ENCODE measurements at regions not wholly inside any gene's neighbourhood (a gene's known extent, or its start where the extent isn't known, plus 50 kb on each side); places are given as distances from the start of the nearest gene placed in this dataset.

DNA sequence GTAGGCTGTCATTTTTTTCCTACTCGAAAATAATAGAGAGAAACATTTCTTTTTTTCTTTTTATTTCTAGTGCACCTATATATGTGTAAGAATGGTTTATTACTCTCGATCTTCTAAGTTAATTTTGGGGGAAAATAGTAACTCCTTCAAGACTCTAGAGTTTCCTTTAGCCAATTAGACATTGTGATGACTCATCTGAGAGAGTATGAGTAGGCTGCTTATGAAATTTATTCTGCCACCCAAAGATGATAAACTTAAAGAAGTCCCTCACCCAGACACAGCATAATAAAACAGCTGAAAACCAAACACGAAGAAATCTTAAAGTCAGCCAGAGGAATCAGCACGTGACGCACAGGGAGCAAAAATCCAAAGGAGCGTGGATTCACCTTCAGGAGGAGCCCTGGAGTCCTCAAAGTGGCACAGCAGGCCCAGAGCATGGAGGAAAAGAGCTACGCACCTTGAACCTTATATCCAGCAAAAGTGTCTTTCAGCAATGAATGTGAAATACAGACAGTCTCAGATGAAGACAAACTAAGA is 81.9 kb downstream of the ERMARD start:
- H3K4me3 ChIP-seq (ENCODE audit: low read depth in 2 of 2, low read length in 1 of 2) = no peak overlapping the region
- H3K9me2 ChIP-seq = no peaks in the 10 kb centered on the region
- no peak overlapping the region for H3K9ac ChIP-seq
- no peaks in the 10 kb centered on the region for H3K36me3 ChIP-seq (replicated peaks in 1 of 2; ENCODE audit: control insufficient read depth in 1 of 2, insufficient read depth in 2 of 2, low read length in 1 of 2)
- no peak for DNase-seq
- H3K4me1 ChIP-seq (ENCODE audit: control insufficient read depth in 1 of 2, insufficient read depth in 2 of 2, low read depth in 1 of 2, low read length in 1 of 2) = peaks cover 3 to 9% of the 10 kb centered on the region in 2 experiments; a peak in 2 of 4 replicates
- no peaks in the 10 kb centered on the region for H3K9me3 ChIP-seq
- ChIA-PET POLR2A (no interaction called here), CTCF (interaction anchor here (3.8 to 6.0 kb wide), 3 partner anchors 44 to 697 kb away, joined by 40 to 110 read pairs (median 59); no protein-coding TSS in a partner anchor)
- H3K79me2 ChIP-seq (ENCODE audit: insufficient read depth) = no peaks in the 10 kb centered on the region
- H2AFZ ChIP-seq (ENCODE audit: low read depth) = no peak overlapping the region
- H3F3A ChIP-seq (replicated peaks; ENCODE audit: insufficient read depth) = no peaks in the 10 kb centered on the region
- H3K27ac ChIP-seq (ENCODE audit: low read depth in 2 of 2, low read length in 1 of 2) = no peak overlapping the region
- no peaks in the 10 kb centered on the region for H4K20me1 ChIP-seq (ENCODE audit: insufficient read depth)
- no peak for TF ChIP-seq YY1 (IDR thresholded peaks at IDR 0.05; ENCODE audit: low read depth)
- TF ChIP-seq, protein P1, sequence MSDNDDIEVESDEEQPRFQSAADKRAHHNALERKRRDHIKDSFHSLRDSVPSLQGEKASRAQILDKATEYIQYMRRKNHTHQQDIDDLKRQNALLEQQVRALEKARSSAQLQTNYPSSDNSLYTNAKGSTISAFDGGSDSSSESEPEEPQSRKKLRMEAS (IDR thresholded peaks at IDR 0.05; ENCODE audit: low read depth) = no peak
- TF ChIP-seq FOSL2 (IDR thresholded peaks at IDR 0.05; ENCODE audit: borderline replicate concordance, low read depth) = no peak
- H3K4me2 ChIP-seq = no peak overlapping the region
- WGBS (ENCODE audit: low lambda C conversion rate) = 57% methylated on average over 7 of the region's 7 CpGs
- H3K27me3 ChIP-seq (ENCODE audit: insufficient read depth) = no peaks in the 10 kb centered on the region; the same call in none of the 2 replicates

DNA sequence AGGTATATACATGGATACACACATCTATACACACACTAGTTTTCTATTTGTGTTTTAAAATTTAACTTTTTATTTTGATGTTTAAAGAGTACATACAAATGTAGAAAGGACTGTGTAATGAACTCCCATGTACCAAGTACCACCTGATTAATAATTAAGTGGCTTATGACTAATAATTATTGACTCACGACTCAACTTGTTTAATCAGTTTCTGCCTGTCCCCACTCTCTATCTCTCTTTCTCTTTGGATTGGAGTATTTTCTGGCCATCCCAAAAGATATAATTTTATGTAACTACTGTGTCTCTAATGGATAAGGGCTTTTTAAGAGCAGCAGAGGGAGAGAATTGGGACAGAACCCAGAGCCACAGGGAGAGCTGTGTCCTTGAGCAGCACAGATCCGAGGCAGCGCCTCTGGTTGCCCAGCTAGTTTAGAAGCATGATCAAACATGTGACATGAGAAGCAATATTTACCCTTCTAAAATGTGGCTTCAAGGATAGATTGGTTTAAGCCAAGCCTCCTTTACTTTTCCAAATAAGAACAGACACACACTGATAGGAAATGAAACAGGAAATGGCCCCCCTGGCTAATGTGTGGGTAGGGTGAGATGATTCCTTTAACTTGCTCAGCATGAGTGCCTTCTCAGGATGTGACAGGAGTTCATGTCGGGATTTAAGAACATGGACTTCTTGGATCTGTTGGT is 81.0 kb downstream of the ERMARD start:
- no peaks in the 10 kb centered on the region for H3K9me2 ChIP-seq
- H3K27me3 ChIP-seq (ENCODE audit: insufficient read depth) = no peaks in the 10 kb centered on the region; the same call in 1 of the 2 replicates
- no peaks in the 10 kb centered on the region for H3K9me3 ChIP-seq
- no peak overlapping the region for H3K4me2 ChIP-seq
- H3K4me1 ChIP-seq (ENCODE audit: control insufficient read depth in 1 of 2, insufficient read depth in 2 of 2, low read depth in 1 of 2, low read length in 1 of 2) = peaks cover 2 to 3% of the 10 kb centered on the region in 2 experiments; a peak in 2 of 4 replicates
- 61% methylated on average over 4 of the region's 4 CpGs for WGBS (ENCODE audit: low lambda C conversion rate)
- H3F3A ChIP-seq (replicated peaks; ENCODE audit: insufficient read depth) = no peaks in the 10 kb centered on the region
- H3K4me3 ChIP-seq (ENCODE audit: low read depth in 2 of 2, low read length in 1 of 2) = no peak overlapping the region
- CTCF ChIA-PET = interaction anchor here (0.5 to 6.0 kb wide), 119 partner anchors 10 to 875 kb away, joined by 3 to 110 read pairs (median 4); partner anchors contain the start of genes DLL1, FAM120B and PSMB1
- no peaks in the 10 kb centered on the region for H3K79me2 ChIP-seq (ENCODE audit: insufficient read depth)
- no peak for DNase-seq
- POLR2A ChIA-PET = interaction anchor here (0.5 kb wide), 1 partner anchor 108 kb away, joined by 4 read pairs; no protein-coding TSS in a partner anchor
- H3K27ac ChIP-seq (ENCODE audit: low read depth in 2 of 2, low read length in 1 of 2) = no peak overlapping the region
- no peaks in the 10 kb centered on the region for H4K20me1 ChIP-seq (ENCODE audit: insufficient read depth)
- H3K9ac ChIP-seq = no peak overlapping the region
- TF ChIP-seq RCOR1 (IDR thresholded peaks at IDR 0.05; ENCODE audit: low read length) = no peak
- no peak for TF ChIP-seq MEF2A (IDR thresholded peaks at IDR 0.05; ENCODE audit: borderline replicate concordance, low read depth)
- TF ChIP-seq, protein P1 (IDR thresholded peaks at IDR 0.05; ENCODE audit: low read depth) = no peak
- TF ChIP-seq NRF1 (IDR thresholded peaks at IDR 0.05; ENCODE audit: low read depth, low read length) = no peak
- no peak for TF ChIP-seq MXI1 (IDR thresholded peaks at IDR 0.05; ENCODE audit: low read depth, low read length)
- no peak for TF ChIP-seq JUND (IDR thresholded peaks at IDR 0.05)
- TF ChIP-seq NFIC (IDR thresholded peaks at IDR 0.05; ENCODE audit: borderline replicate concordance) = no peak
- TF ChIP-seq EP300 (IDR thresholded peaks at IDR 0.05; ENCODE audit: borderline replicate concordance in 1 of 2, low read depth in 1 of 2, low read length in 1 of 2) = no peak
- TF ChIP-seq, protein P2, sequence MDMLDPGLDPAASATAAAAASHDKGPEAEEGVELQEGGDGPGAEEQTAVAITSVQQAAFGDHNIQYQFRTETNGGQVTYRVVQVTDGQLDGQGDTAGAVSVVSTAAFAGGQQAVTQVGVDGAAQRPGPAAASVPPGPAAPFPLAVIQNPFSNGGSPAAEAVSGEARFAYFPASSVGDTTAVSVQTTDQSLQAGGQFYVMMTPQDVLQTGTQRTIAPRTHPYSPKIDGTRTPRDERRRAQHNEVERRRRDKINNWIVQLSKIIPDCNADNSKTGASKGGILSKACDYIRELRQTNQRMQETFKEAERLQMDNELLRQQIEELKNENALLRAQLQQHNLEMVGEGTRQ (IDR thresholded peaks at IDR 0.05; ENCODE audit: borderline replicate concordance, low read depth, low read length) = no peak
- H2AFZ ChIP-seq (ENCODE audit: low read depth) = no peak overlapping the region
- no peaks in the 10 kb centered on the region for H3K36me3 ChIP-seq (replicated peaks in 1 of 2; ENCODE audit: control insufficient read depth in 1 of 2, insufficient read depth in 2 of 2, low read length in 1 of 2)

Data from SK-N-SH (cell line).